ENCODE measurements at regions not wholly inside any gene's neighbourhood (a gene's known extent, or its start where the extent isn't known, plus 50 kb on each side); places are given as distances from the start of the nearest gene placed in this dataset.

- TF ChIP-seq ZBTB10 (CRISPR knock-in tag; IDR thresholded peaks at IDR 0.05; ENCODE audit: borderline replicate concordance) (peak; percentile 98), NFIC (IDR thresholded peaks at IDR 0.05; ENCODE audit: low read length) (peak; percentile 58; the same call in 1 of the 2 replicates), TOE1 (CRISPR knock-in tag; IDR thresholded peaks at IDR 0.05) (no peak), FOXP1 (IDR thresholded peaks at IDR 0.05) (no peak), FOXP1 (CRISPR knock-in tag; IDR thresholded peaks at IDR 0.05) (peak; percentile 54; the same call in 1 of the 2 replicates), ZMAT5 (CRISPR knock-in tag; IDR thresholded peaks at IDR 0.05; ENCODE audit: borderline replicate concordance, low read depth) (no peak), ARID5B (CRISPR knock-in tag; IDR thresholded peaks at IDR 0.05) (peak; percentile 91), ZGPAT (CRISPR knock-in tag; IDR thresholded peaks at IDR 0.05) (peak; percentile 83), PCBP1 (IDR thresholded peaks at IDR 0.05; ENCODE audit: borderline replicate concordance, low read depth, low read length) (no peak), MATR3 (CRISPR knock-in tag; IDR thresholded peaks at IDR 0.05) (no peak), POGZ (CRISPR knock-in tag; IDR thresholded peaks at IDR 0.05) (peak; percentile 83), PBX2 (CRISPR knock-in tag; IDR thresholded peaks at IDR 0.05) (no peak), FOXK1 (CRISPR knock-in tag; IDR thresholded peaks at IDR 0.05; ENCODE audit: borderline replicate concordance, low read depth) (peak; percentile 81; the same call in 1 of the 2 replicates), THRA (CRISPR knock-in tag; IDR thresholded peaks at IDR 0.05; ENCODE audit: borderline replicate concordance) (peak; percentile 41; the same call in 1 of the 2 replicates), MAFK (conservative IDR thresholded peaks at IDR 0.05 in 1 of 2, IDR thresholded peaks at IDR 0.05 in 1 of 2; ENCODE audit: low read length in 2 of 2) (peak in 1 of 2 experiments; percentile 40; a peak in 2 of 4 replicates), RFXANK (CRISPR knock-in tag; IDR thresholded peaks at IDR 0.05) (0 out of 2 replicates have a peak, but pooled peaks have one; percentile 42), EP300 (IDR thresholded peaks at IDR 0.05; ENCODE audit: low read depth in 2 of 2, low read length in 2 of 2) (peak in 1 of 2 experiments; percentile 91; a peak in 2 of 4 replicates), EP300 (CRISPR knock-in tag; IDR thresholded peaks at IDR 0.05; ENCODE audit: borderline replicate concordance) (peak; percentile 85), NR2F1 (CRISPR knock-in tag; IDR thresholded peaks at IDR 0.05) (peak; percentile 73 to 88; a peak in 3 of 4 replicates)
Observed at GRCh38 chr12:75623631-75624154, 112.3 kb upstream of the KRR1 start (continued).
